ENCODE measurements at regions not wholly inside any gene's neighbourhood (a gene's known extent, or its start where the extent isn't known, plus 50 kb on each side); places are given as distances from the start of the nearest gene placed in this dataset.

DNA sequence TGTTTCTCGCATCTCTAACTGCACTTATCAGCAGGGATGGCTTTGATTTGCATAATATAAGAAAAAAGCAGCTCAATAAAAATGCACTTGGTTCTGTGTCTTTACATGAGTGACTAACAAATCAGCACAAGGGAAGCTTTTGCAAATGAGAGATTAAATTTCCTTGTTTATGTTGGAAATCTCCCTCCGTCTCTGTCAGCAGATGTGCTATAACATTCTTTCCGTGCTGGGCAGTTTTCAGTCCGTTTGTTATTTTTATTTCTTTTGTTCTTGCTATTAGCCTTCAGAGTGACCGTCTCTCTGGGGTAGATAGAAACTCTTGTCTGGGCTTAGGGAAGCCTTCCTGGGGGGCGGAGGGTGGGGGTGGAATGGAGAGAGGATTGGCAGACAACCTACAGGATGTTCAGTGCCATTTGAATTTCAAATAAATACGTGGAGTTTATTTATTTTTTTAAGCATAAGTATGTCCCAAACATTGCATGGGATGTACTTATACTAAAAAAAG lies 96.0 kb downstream of the GATA3 start:
- FAIRE-seq (no peak), DNase-seq (ENCODE audit: low read depth, low spot score) (peak; percentile 76)
- H3K79me2 ChIP-seq (ENCODE audit: control insufficient read depth, insufficient read depth, low read length), result no peaks in the 10 kb centered on the region
- intact Hi-C loops (cut with micrococcal nuclease), result loop anchor here (10.0 kb wide), 1 partner anchor 246 kb away; no protein-coding TSS in a partner anchor
- dilution Hi-C loops (cut with MboI; ENCODE audit: extremely low pct_ligation_motif_present, low sequenced_read_pairs), result no loop called here
- no peak overlapping the region for H3K4me3 ChIP-seq (replicated peaks in 1 of 3; ENCODE audit: insufficient read depth in 1 of 3, low read depth in 1 of 3, low read length in 3 of 3)
- H3K4me2 ChIP-seq (ENCODE audit: insufficient read depth, low read length), result no peak overlapping the region
- no peaks in the 10 kb centered on the region for H4K20me1 ChIP-seq (replicated peaks; ENCODE audit: control insufficient read depth, extremely low read depth, insufficient read depth, low read length)
- H3K9ac ChIP-seq (replicated peaks; ENCODE audit: extremely low read depth, insufficient read depth, low read length), result no peak overlapping the region
- H2AFZ ChIP-seq (ENCODE audit: low read depth, low read length), result no peak overlapping the region
- no peaks in the 10 kb centered on the region for H3K9me3 ChIP-seq (replicated peaks; ENCODE audit: control insufficient read depth, insufficient read depth, low read length)
- no TSS peak for BruUV-seq (replicated peaks)
- no peak for TF ChIP-seq MAX (IDR thresholded peaks at IDR 0.05; ENCODE audit: insufficient read depth, insufficient read length)
- no peak for TF ChIP-seq GATA2 (IDR thresholded peaks at IDR 0.05; ENCODE audit: insufficient read depth, insufficient read length, low read depth, low read length)
- no peak for TF ChIP-seq JUN (IDR thresholded peaks at IDR 0.05; ENCODE audit: borderline replicate concordance, insufficient read depth, insufficient read length, low read depth)
- TF ChIP-seq FOS (IDR thresholded peaks at IDR 0.05; ENCODE audit: borderline replicate concordance, insufficient read depth, low read length), result no peak
- no peak for TF ChIP-seq MYC (IDR thresholded peaks at IDR 0.05; ENCODE audit: low read depth, low read length)
- TF ChIP-seq EZH2 (IDR thresholded peaks at IDR 0.05; ENCODE audit: borderline replicate concordance, low read depth, low read length, severe bottlenecking), result no peak
- no peak for TF ChIP-seq POLR2AphosphoS5 (IDR thresholded peaks at IDR 0.05; ENCODE audit: insufficient read depth, low read depth, low read length)
- no peak for TF ChIP-seq CTCF (IDR thresholded peaks at IDR 0.05; ENCODE audit: extremely low read depth in 1 of 2, insufficient read depth in 1 of 2, low read depth in 1 of 2, low read length in 2 of 2)
- TF ChIP-seq POLR2A (IDR thresholded peaks at IDR 0.05; ENCODE audit: low read depth, low read length), result no peak
- H3K4me1 ChIP-seq (ENCODE audit: control insufficient read depth, extremely low read depth, insufficient read depth, low read length), result no peaks in the 10 kb centered on the region
- ChIA-PET POLR2A (no interaction called here), CTCF (interaction anchor here (0.6 to 1.6 kb wide), 4 partner anchors 8 to 30 kb away, joined by 3 read pairs; no protein-coding TSS in a partner anchor)
- peaks cover 0 to 2% of the 10 kb centered on the region in 2 experiments for H3K27me3 ChIP-seq (ENCODE audit: control insufficient read depth in 2 of 2, insufficient read depth in 2 of 2, low read length in 2 of 2)
- no peaks in the 10 kb centered on the region for H3K9me1 ChIP-seq (replicated peaks; ENCODE audit: control insufficient read depth, extremely low read depth, insufficient read depth, low read length)
- no peak overlapping the region for H3K27ac ChIP-seq (ENCODE audit: insufficient read depth, low read depth, low read length)
- H3K36me3 ChIP-seq (ENCODE audit: control insufficient read depth in 2 of 2, extremely low read depth in 1 of 2, insufficient read depth in 2 of 2, low read length in 2 of 2), result no peaks in the 10 kb centered on the region

Measured in endothelial cell of umbilical vein (primary cell).